ENCODE measurements at regions not wholly inside any gene's neighbourhood (a gene's known extent, or its start where the extent isn't known, plus 50 kb on each side); places are given as distances from the start of the nearest gene placed in this dataset.

GRCh38 chr4:185872747-185873380, 60.9 kb upstream of the SORBS2 start:
- no peak for TF ChIP-seq MAX (IDR thresholded peaks at IDR 0.05; ENCODE audit: low read depth, low read length)
- TF ChIP-seq MYC (IDR thresholded peaks at IDR 0.05; ENCODE audit: low read depth, low read length) = no peak
- no peak for TF ChIP-seq CTCF (IDR thresholded peaks at IDR 0.05; ENCODE audit: low read depth, low read length)
- TF ChIP-seq POLR2A (IDR thresholded peaks at IDR 0.05; ENCODE audit: extremely low read depth, insufficient read length) = no peak
- DNase-seq (ENCODE audit: low read depth) = no peak
- no peak overlapping the region for H3K4me3 ChIP-seq (ENCODE audit: low read depth, low read length)

- no peak for DNase-seq (ENCODE audit: low read depth)
- H3K4me3 ChIP-seq (ENCODE audit: low read depth, low read length) = no peak overlapping the region
- TF ChIP-seq MYC (IDR thresholded peaks at IDR 0.05; ENCODE audit: low read depth, low read length) (no peak), POLR2A (IDR thresholded peaks at IDR 0.05; ENCODE audit: extremely low read depth, insufficient read length) (no peak), MAX (IDR thresholded peaks at IDR 0.05; ENCODE audit: low read depth, low read length) (no peak), CTCF (IDR thresholded peaks at IDR 0.05; ENCODE audit: low read depth, low read length) (no peak)
These were observed 62.7 kb upstream of the SORBS2 start for GRCh38 chr4:185874516-185875230.

GRCh38 chr4:185875316-185875907, 63.4 kb upstream of the SORBS2 start:
- TF ChIP-seq MYC (IDR thresholded peaks at IDR 0.05; ENCODE audit: low read depth, low read length) (no peak), POLR2A (IDR thresholded peaks at IDR 0.05; ENCODE audit: extremely low read depth, insufficient read length) (no peak), MAX (IDR thresholded peaks at IDR 0.05; ENCODE audit: low read depth, low read length) (no peak), CTCF (IDR thresholded peaks at IDR 0.05; ENCODE audit: low read depth, low read length) (no peak)
- no peak overlapping the region for H3K4me3 ChIP-seq (ENCODE audit: low read depth, low read length)
- DNase-seq (ENCODE audit: low read depth) = no peak

- no peak for DNase-seq (ENCODE audit: low read depth)
- TF ChIP-seq MAX (IDR thresholded peaks at IDR 0.05; ENCODE audit: low read depth, low read length) = no peak
- no peak for TF ChIP-seq POLR2A (IDR thresholded peaks at IDR 0.05; ENCODE audit: extremely low read depth, insufficient read length)
- no peak for TF ChIP-seq CTCF (IDR thresholded peaks at IDR 0.05; ENCODE audit: low read depth, low read length)
- no peak for TF ChIP-seq MYC (IDR thresholded peaks at IDR 0.05; ENCODE audit: low read depth, low read length)
- no peak overlapping the region for H3K4me3 ChIP-seq (ENCODE audit: low read depth, low read length)
These were observed 66.6 kb upstream of the SORBS2 start for GRCh38 chr4:185878633-185879032.

- TF ChIP-seq MYC (IDR thresholded peaks at IDR 0.05; ENCODE audit: low read depth, low read length) (no peak), CTCF (IDR thresholded peaks at IDR 0.05; ENCODE audit: low read depth, low read length) (no peak), MAX (IDR thresholded peaks at IDR 0.05; ENCODE audit: low read depth, low read length) (no peak), POLR2A (IDR thresholded peaks at IDR 0.05; ENCODE audit: extremely low read depth, insufficient read length) (no peak)
- no peak overlapping the region for H3K4me3 ChIP-seq (ENCODE audit: low read depth, low read length)
- no peak for DNase-seq (ENCODE audit: low read depth)
These were observed 67.8 kb upstream of the SORBS2 start for GRCh38 chr4:185879666-185880312.

Measured in NB4 (cell line).